IMR-90 (cell line): ENCODE measurements at regions not wholly inside any gene's neighbourhood (a gene's known extent, or its start where the extent isn't known, plus 50 kb on each side); places are given as distances from the start of the nearest gene placed in this dataset.

ENCODE experiments used
- ATAC-seq: fragments of 200-7000 bp; cut with Tn5 transposase; 2 replicates; pipeline ENCODE4 v1.9.1; 2020; ENCODE audit warnings: low read depth, mild to moderate bottlenecking, moderate library complexity
- BruUV-seq: library from RNA; stranded (reverse); fragments of 400-500 nt; replicated peaks from 2 replicates; lab custom pipeline; 2021; lab: Mats Ljungman, UMichigan
- CTCF ChIA-PET: fragments of 300-600 bp; formaldehyde crosslinking; extraction: SDS; loops from one replicate; lab custom pipeline; 2021; ENCODE audit warnings: antibody characterized with exemption; lab: Yijun Ruan, JAX
- POLR2A ChIA-PET: fragments of 300-600 bp; sonication (Branson Sonifier 250); formaldehyde crosslinking; loops from one replicate; lab custom pipeline; 2022; ENCODE audit warnings: antibody characterized with exemption; ENCODE audit not compliant: unreplicated experiment; lab: Charles Lee
- DNase-seq: peaks from one replicate; pipeline ENCODE4 v3.0.0; 2013
- H2AFZ ChIP-seq: replicated peaks from 2 replicates; pipeline ENCODE3; 2013; ENCODE audit warnings: low read length, mild to moderate bottlenecking; ENCODE audit not compliant: poor library complexity
- H2AK5ac ChIP-seq: 2 replicates; pipeline ENCODE4 v1.6.1; 2013; ENCODE audit warnings: low read depth, low read length, inconsistent platforms
- H2AK9ac ChIP-seq: replicated peaks from 2 replicates; pipeline ENCODE3; 2013; ENCODE audit warnings: mild to moderate bottlenecking, low read depth, low read length, moderate library complexity; ENCODE audit not compliant: poor library complexity
- H2BK120ac ChIP-seq: 2 replicates; pipeline ENCODE4 v1.6.1; 2013; ENCODE audit warnings: low read depth, low read length, inconsistent platforms
- H2BK15ac ChIP-seq: 3 replicates; pipeline ENCODE4 v1.6.1; 2013; ENCODE audit warnings: low read depth, low read length, inconsistent platforms
- H2BK20ac ChIP-seq: 2 replicates; pipeline ENCODE4 v1.6.1; 2013; ENCODE audit warnings: low read depth, mild to moderate bottlenecking, inconsistent platforms, low read length, moderate library complexity
- H2BK5ac ChIP-seq: 2 replicates; pipeline ENCODE4 v1.6.1; 2013; ENCODE audit warnings: mild to moderate bottlenecking, low read depth, low read length, inconsistent platforms; ENCODE audit not compliant: poor library complexity, severe bottlenecking
- H3K14ac ChIP-seq: replicated peaks from 2 replicates; pipeline ENCODE4 v1.6.1; 2013; ENCODE audit warnings: low read depth, low read length, inconsistent platforms
- H3K18ac ChIP-seq: 2 replicates; pipeline ENCODE4 v1.6.1; 2013; ENCODE audit warnings: low read depth, low read length, control low read depth
- H3K23ac ChIP-seq: 2 replicates; pipeline ENCODE4 v1.6.1; 2013; ENCODE audit warnings: low read depth, low read length, inconsistent platforms
- H3K27ac ChIP-seq: 2 replicates; pipeline ENCODE4 v1.5.1; 2013; ENCODE audit warnings: mild to moderate bottlenecking, control low read depth, low read length; ENCODE audit not compliant: insufficient read depth
- H3K27me3 ChIP-seq: 2 replicates; pipeline ENCODE4 v1.6.1; 2013; ENCODE audit warnings: low read length; ENCODE audit not compliant: control insufficient read depth, insufficient read depth
- H3K36me3 ChIP-seq: 2 replicates; pipeline ENCODE4 v1.6.1; 2013; ENCODE audit warnings: low read length, mixed read lengths; ENCODE audit not compliant: control insufficient read depth, insufficient read depth
- H3K4ac ChIP-seq: 2 replicates; pipeline ENCODE4 v1.6.1; 2013; ENCODE audit warnings: low read depth, low read length, inconsistent platforms
- H3K4me1 ChIP-seq: 2 replicates; pipeline ENCODE4 v1.6.1; 2013; ENCODE audit warnings: low read length, mixed read lengths; ENCODE audit not compliant: control insufficient read depth, insufficient read depth
- H3K4me2 ChIP-seq: 2 replicates; pipeline ENCODE4 v1.6.1; 2013; ENCODE audit warnings: low read depth, mild to moderate bottlenecking, control low read depth, low read length, moderate library complexity
- H3K4me3 ChIP-seq: 2 replicates; pipeline ENCODE4 v1.5.1; 2013; ENCODE audit warnings: low read depth, mild to moderate bottlenecking, control low read depth, low read length, moderate library complexity; ENCODE audit not compliant: insufficient read depth
- H3K56ac ChIP-seq: 2 replicates; pipeline ENCODE4 v1.6.1; 2013; ENCODE audit warnings: low read length, inconsistent platforms; ENCODE audit not compliant: insufficient read depth; ENCODE audit errors: extremely low read depth
- H3K79me1 ChIP-seq, 2 experiments: 2 replicates each; pipeline ENCODE4 v1.6.1; 2013; ENCODE audit warnings: low read length in 2 of 2, inconsistent platforms in 1 of 2, low read depth in 1 of 2
- H3K9ac ChIP-seq: 2 replicates; pipeline ENCODE4 v1.6.1; 2013; ENCODE audit warnings: low read depth, low read length, control low read depth
- H3K9me1 ChIP-seq: 2 replicates; pipeline ENCODE4 v1.6.1; 2013; ENCODE audit warnings: low read length, inconsistent platforms; ENCODE audit not compliant: insufficient read depth
- H3K9me3 ChIP-seq: 2 replicates; pipeline ENCODE4 v1.6.1; 2013; ENCODE audit warnings: low read length; ENCODE audit not compliant: control insufficient read depth, insufficient read depth
- H4K20me1 ChIP-seq: 2 replicates; pipeline ENCODE4 v1.6.1; 2013; ENCODE audit warnings: low read length, inconsistent platforms; ENCODE audit not compliant: insufficient read depth
- H4K5ac ChIP-seq: 2 replicates; pipeline ENCODE4 v1.6.1; 2013; ENCODE audit warnings: mild to moderate bottlenecking, low read depth, low read length, control low read depth
- H4K8ac ChIP-seq, 2 experiments: 2 replicates each; pipeline ENCODE4 v1.6.1; 2013; ENCODE audit warnings: low read depth in 2 of 2, low read length in 2 of 2, control low read depth in 1 of 2, inconsistent platforms in 1 of 2
- H4K91ac ChIP-seq: 2 replicates; pipeline ENCODE4 v1.6.1; 2013; ENCODE audit warnings: low read depth, low read length, inconsistent platforms; ENCODE audit not compliant: insufficient read depth
- CEBPB ChIP-seq: IDR thresholded peaks from 2 replicates; pipeline ENCODE4 v1.6.1; 2012; ENCODE audit warnings: low read depth, low read length, improper control_type of control experiment
- FOS ChIP-seq: fragments of 150-350 bp; IDR thresholded peaks from 2 replicates; pipeline ENCODE4 v1.6.1; 2016; ENCODE audit warnings: low read depth, low read length
- RCOR1 ChIP-seq: IDR thresholded peaks from 2 replicates; pipeline ENCODE4 v1.6.1; 2012; ENCODE audit warnings: mild to moderate bottlenecking, low read length, improper control_type of control experiment; ENCODE audit not compliant: insufficient replicate concordance
- WGBS, 2 experiments: methylation state at CpG; one replicate each; pipeline versions ENCODE4 v1.1.5 to v1.1.7; 2013; ENCODE audit warnings: missing lambda C conversion rate in 2 of 2; ENCODE audit not compliant: insufficient read length in 1 of 2; ENCODE audit errors: extremely low coverage in 2 of 2; 5-methylcytosine and 5-hydroxymethylcytosine counted together
- dilution Hi-C: fragments of 300-500 bp; cut with HindIII; formaldehyde crosslinking; loops from one replicate; pipeline ENCODE4 v1.14.3; 2018; ENCODE audit warnings: low sequenced_read_pairs; ENCODE audit not compliant: unreplicated experiment
- in situ Hi-C: fragments of 300-500 bp; cut with MboI; formaldehyde crosslinking; loops from 3 replicates; pipeline ENCODE4 v1.14.3; 2019; ENCODE audit warnings: low sequenced_read_pairs, inconsistent platforms, mixed read lengths
- intact Hi-C: fragments of 100-400 bp; cut with micrococcal nuclease; formaldehyde crosslinking; loops from 2 replicates; pipeline ENCODE4 v1.10.0; 2022

GRCh38 chr21:35254006-35254764, 205.1 kb upstream of the RUNX1 start:
- peak overlapping the region; percentile 32; the same call in 1 of the 2 replicates for H3K27ac ChIP-seq
- H2BK20ac ChIP-seq: peak overlapping the region; percentile 48
- H2AK5ac ChIP-seq: peak overlapping the region; percentile 74
- H2BK120ac ChIP-seq: peak overlapping the region; percentile 44
- peak overlapping the region; percentile 4 for H2AK9ac ChIP-seq
- peak; percentile 87 for DNase-seq
- H3K23ac ChIP-seq: no peak overlapping the region; the same call in 1 of the 2 replicates
- H4K20me1 ChIP-seq: no peaks in the 10 kb centered on the region
- H2BK15ac ChIP-seq: peak overlapping the region; percentile 86; the same call in 2 of the 3 replicates
- in situ Hi-C loops (no loop called here), intact Hi-C loops (no loop called here), dilution Hi-C loops (no loop called here)
- H3K9me1 ChIP-seq: peaks cover 4% of the 10 kb centered on the region
- WGBS, 2 experiments: no CpG with 5 or more reads among the region's 12 CpGs
- peak overlapping the region; percentile 7; the same call in 1 of the 2 replicates for H3K14ac ChIP-seq
- H3K9ac ChIP-seq: no peak overlapping the region
- H2AFZ ChIP-seq: no peak overlapping the region
- H3K4me1 ChIP-seq: peaks cover 8% of the 10 kb centered on the region
- no peaks in the 10 kb centered on the region for H3K36me3 ChIP-seq
- no peaks in the 10 kb centered on the region for H3K9me3 ChIP-seq
- H2BK5ac ChIP-seq: peak overlapping the region; percentile 56
- no peak overlapping the region for H3K4me3 ChIP-seq
- H3K4me2 ChIP-seq: peak overlapping the region; percentile 20
- CTCF ChIA-PET: interaction anchor here (0.9 to 1.0 kb wide), 2 partner anchors 56 to 364 kb away, joined by 3 to 4 read pairs; no protein-coding TSS in a partner anchor
- no peaks in the 10 kb centered on the region for H3K79me1 ChIP-seq
- POLR2A ChIA-PET: interaction anchor here (1.3 kb wide), 1 partner anchor 366 kb away, joined by 3 read pairs; no protein-coding TSS in a partner anchor
- ATAC-seq: no peak; the same call in 1 of the 2 replicates
- peak overlapping the region; percentile 34; the same call in 1 of the 2 replicates for H3K4ac ChIP-seq
- H3K56ac ChIP-seq: peak overlapping the region; percentile 27; the same call in 1 of the 2 replicates
- TF ChIP-seq CEBPB (peak; percentile 61), FOS (peak; percentile 61), RCOR1 (no peak)
- H4K5ac ChIP-seq: no peak overlapping the region
- H3K18ac ChIP-seq: peak overlapping the region; percentile 27
- H4K91ac ChIP-seq: peak overlapping the region; percentile 46
- H4K8ac ChIP-seq: peak overlapping the region; percentile 47 to 53; a peak in 1 of 4 replicates
- no peaks in the 10 kb centered on the region for H3K27me3 ChIP-seq
- no TSS peak for BruUV-seq
